Peyer's patch (tissue), 4 donors: ENCODE measurements at regions not wholly inside any gene's neighbourhood (a gene's known extent, or its start where the extent isn't known, plus 50 kb on each side); places are given as distances from the start of the nearest gene placed in this dataset.

ENCODE experiments used
- DNase-seq, 3 donors: peaks; one replicate each; pipeline ENCODE4 v3.0.0-alpha.2; 2017 to 2019
- H3K27ac ChIP-seq, 4 donors: fragments of 200-600 bp; sonication (generic); one replicate each; pipeline ENCODE4 v1.5.1; 2016 to 2019
- H3K27me3 ChIP-seq, 2 donors: fragments of 200-600 bp; sonication (generic); one replicate each; pipeline ENCODE4 v1.5.1; 2019
- H3K36me3 ChIP-seq, 3 donors: fragments of 200-600 bp; sonication (generic); one replicate each; pipeline ENCODE4 v1.5.1; 2016 to 2019
- H3K4me1 ChIP-seq, 4 donors: fragments of 200-600 bp; sonication (generic); one replicate each; pipeline ENCODE4 v1.5.1; 2016 to 2019
- H3K4me3 ChIP-seq, 4 donors: fragments of 200-600 bp; sonication (generic); 1 replicate in 3 of 4; 2 replicates in 1 of 4; pipeline ENCODE4 v1.5.1; 2016 to 2019; ENCODE audit warnings: mild to moderate bottlenecking in 1 of 4
- H3K9me3 ChIP-seq, 4 donors: fragments of 200-600 bp; sonication (generic); one replicate each; pipeline ENCODE4 v1.5.1; 2016 to 2019; ENCODE audit warnings: mild to moderate bottlenecking in 1 of 4
- CTCF ChIP-seq, 6 experiments: fragments of 450-650 bp in 4 of 6; fragments of 200-600 bp in 2 of 6; sonication (generic) in 1 of 6; IDR thresholded peaks; one replicate each; pipeline ENCODE4 v1.5.1; 2017 to 2019; ENCODE audit warnings: antibody characterized with exemption in 6 of 6, mild to moderate bottlenecking in 3 of 6, moderate library complexity in 1 of 6
- POLR2A ChIP-seq, 2 donors: fragments of 450-650 bp; IDR thresholded peaks; one replicate each; pipeline ENCODE4 v1.5.1; 2017; ENCODE audit warnings: antibody characterized with exemption in 2 of 2, mild to moderate bottlenecking in 2 of 2, moderate library complexity in 2 of 2

GRCh38 chr5:71771191-71771590, 52.1 kb downstream of the CARTPT start:
- Histone ChIP-seq H3K27ac (no peak overlapping the region), H3K4me1 (no peaks in the 10 kb centered on the region), H3K4me3 (no peak overlapping the region), H3K27me3 (no peaks in the 10 kb centered on the region), H3K9me3 (no peaks in the 10 kb centered on the region), H3K36me3 (no peaks in the 10 kb centered on the region)
- TF ChIP-seq POLR2A (IDR thresholded peaks at IDR 0.05) (no peak), CTCF (IDR thresholded peaks at IDR 0.05) (no peak)
- DNase-seq = no peak

GRCh38 chr5:71778678-71779276, 59.7 kb downstream of the CARTPT start:
- peaks cover 0 to 7% (median 0%) of the 10 kb centered on the region in 4 donors for H3K4me1 ChIP-seq
- no peaks in the 10 kb centered on the region for H3K9me3 ChIP-seq
- no peaks in the 10 kb centered on the region for H3K27me3 ChIP-seq
- H3K4me3 ChIP-seq = no peak overlapping the region
- no peaks in the 10 kb centered on the region for H3K36me3 ChIP-seq
- no peak overlapping the region for H3K27ac ChIP-seq
- TF ChIP-seq POLR2A (IDR thresholded peaks at IDR 0.05) (no peak), CTCF (IDR thresholded peaks at IDR 0.05) (peak in 3 of 6 experiments; percentile 27 to 81 (median 60))
- DNase-seq = no peak

GRCh38 chr5:71780597-71780996, 61.5 kb downstream of the CARTPT start:
- H3K36me3 ChIP-seq = no peaks in the 10 kb centered on the region
- no peak for DNase-seq
- no peaks in the 10 kb centered on the region for H3K27me3 ChIP-seq
- no peak overlapping the region for H3K27ac ChIP-seq
- TF ChIP-seq CTCF (IDR thresholded peaks at IDR 0.05) (no peak), POLR2A (IDR thresholded peaks at IDR 0.05) (no peak)
- no peaks in the 10 kb centered on the region for H3K9me3 ChIP-seq
- no peak overlapping the region for H3K4me3 ChIP-seq
- peaks cover 0 to 7% (median 0%) of the 10 kb centered on the region in 4 donors for H3K4me1 ChIP-seq

- Histone ChIP-seq H3K4me1 (peaks cover 0 to 7% (median 0%) of the 10 kb centered on the region in 4 donors), H3K9me3 (no peaks in the 10 kb centered on the region), H3K4me3 (peak overlapping the region in 2 of 4 donors; percentile 27 to 36), H3K27me3 (no peaks in the 10 kb centered on the region), H3K36me3 (no peaks in the 10 kb centered on the region), H3K27ac (no peak overlapping the region)
- TF ChIP-seq POLR2A (IDR thresholded peaks at IDR 0.05) = no peak
- TF ChIP-seq CTCF (IDR thresholded peaks at IDR 0.05) = no peak
- DNase-seq = no peak
These were observed 63.3 kb downstream of the CARTPT start for GRCh38 chr5:71782393-71782770.

- Histone ChIP-seq H3K4me1 (peaks cover 0 to 7% (median 0%) of the 10 kb centered on the region in 4 donors), H3K4me3 (peak overlapping the region in 2 of 4 donors; percentile 27 to 36), H3K36me3 (no peaks in the 10 kb centered on the region), H3K27me3 (no peaks in the 10 kb centered on the region), H3K27ac (peak overlapping the region in 1 of 4 donors; percentile 51), H3K9me3 (no peaks in the 10 kb centered on the region)
- TF ChIP-seq CTCF (IDR thresholded peaks at IDR 0.05) = peak in 4 of 6 experiments; percentile 51 to 82 (median 74)
- no peak for TF ChIP-seq POLR2A (IDR thresholded peaks at IDR 0.05)
- peak; percentile 51 to 86 (median 79) for DNase-seq
These were observed 64.0 kb downstream of the CARTPT start for GRCh38 chr5:71782771-71783770.
